ENCODE measurements at regions not wholly inside any gene's neighbourhood (a gene's known extent, or its start where the extent isn't known, plus 50 kb on each side); places are given as distances from the start of the nearest gene placed in this dataset.
"Not testable (repeated sequence)": the region's sequence is repeated elsewhere in the genome, so short reads cannot be mapped to it uniquely, and the experiment has no call there.

- DNase-seq (ENCODE audit: low read depth, low spot score): not testable (repeated sequence)
Observed at GRCh38 chr5:97234380-97234779, 51.3 kb upstream of the RIOK2 start.

GRCh38 chr5:97242341-97242740, 59.3 kb upstream of the RIOK2 start:
- no peak for DNase-seq (ENCODE audit: low read depth, low spot score)
- in situ Hi-C loops (cut with HindIII; ENCODE audit: low pct_unique_long_range_greater_than_20kb, low sequenced_read_pairs): no loop called here

More at GRCh38 chr5:97234380-97234779, 51.3 kb upstream of the RIOK2 start:
- in situ Hi-C loops (cut with HindIII; ENCODE audit: low pct_unique_long_range_greater_than_20kb, low sequenced_read_pairs): not testable (repeated sequence)

- in situ Hi-C loops (cut with HindIII; ENCODE audit: low pct_unique_long_range_greater_than_20kb, low sequenced_read_pairs): no loop called here
- no peak for DNase-seq (ENCODE audit: low read depth, low spot score)
Observed at GRCh38 chr5:97243353-97243752, 60.3 kb upstream of the RIOK2 start.

GRCh38 chr5:97245386-97245785, 62.3 kb upstream of the RIOK2 start:
- in situ Hi-C loops (cut with HindIII; ENCODE audit: low pct_unique_long_range_greater_than_20kb, low sequenced_read_pairs): no loop called here

GRCh38 chr5:97250113-97250512, 67.1 kb upstream of the RIOK2 start:
- in situ Hi-C loops (cut with HindIII; ENCODE audit: low pct_unique_long_range_greater_than_20kb, low sequenced_read_pairs): no loop called here
- DNase-seq (ENCODE audit: low read depth, low spot score): no peak

More at GRCh38 chr5:97245386-97245785, 62.3 kb upstream of the RIOK2 start:
- no peak for DNase-seq (ENCODE audit: low read depth, low spot score)

- no peak for DNase-seq (ENCODE audit: low read depth, low spot score)
- in situ Hi-C loops (cut with HindIII; ENCODE audit: low pct_unique_long_range_greater_than_20kb, low sequenced_read_pairs): no loop called here
Observed at GRCh38 chr5:97266076-97266475, 83.0 kb upstream of the RIOK2 start.

- DNase-seq (ENCODE audit: low read depth, low spot score): no peak
- in situ Hi-C loops (cut with HindIII; ENCODE audit: low pct_unique_long_range_greater_than_20kb, low sequenced_read_pairs): no loop called here
Observed at GRCh38 chr5:97266576-97266975, 83.5 kb upstream of the RIOK2 start.

GRCh38 chr5:97267767-97268166, 84.7 kb upstream of the RIOK2 start:
- in situ Hi-C loops (cut with HindIII; ENCODE audit: low pct_unique_long_range_greater_than_20kb, low sequenced_read_pairs): no loop called here
- DNase-seq (ENCODE audit: low read depth, low spot score): no peak

GRCh38 chr5:97276474-97277120, 93.5 kb upstream of the RIOK2 start:
- in situ Hi-C loops (cut with HindIII; ENCODE audit: low pct_unique_long_range_greater_than_20kb, low sequenced_read_pairs): no loop called here
- DNase-seq (ENCODE audit: low read depth, low spot score): no peak

GRCh38 chr5:97281257-97281656, 98.2 kb upstream of the RIOK2 start:
- in situ Hi-C loops (cut with HindIII; ENCODE audit: low pct_unique_long_range_greater_than_20kb, low sequenced_read_pairs): no loop called here
- no peak for DNase-seq (ENCODE audit: low read depth, low spot score)

GRCh38 chr5:97297063-97297703, 114.1 kb upstream of the RIOK2 start:
- in situ Hi-C loops (cut with HindIII; ENCODE audit: low pct_unique_long_range_greater_than_20kb, low sequenced_read_pairs): no loop called here
- DNase-seq (ENCODE audit: low read depth, low spot score): peak; percentile 63

GRCh38 chr5:97297704-97298091, 114.7 kb upstream of the RIOK2 start:
- no peak for DNase-seq (ENCODE audit: low read depth, low spot score)
- in situ Hi-C loops (cut with HindIII; ENCODE audit: low pct_unique_long_range_greater_than_20kb, low sequenced_read_pairs): no loop called here

GRCh38 chr5:97301181-97301580, 118.1 kb upstream of the RIOK2 start:
- DNase-seq (ENCODE audit: low read depth, low spot score); in situ Hi-C loops (cut with HindIII; ENCODE audit: low pct_unique_long_range_greater_than_20kb, low sequenced_read_pairs): not testable (repeated sequence)

- in situ Hi-C loops (cut with HindIII; ENCODE audit: low pct_unique_long_range_greater_than_20kb, low sequenced_read_pairs): no loop called here
- no peak for DNase-seq (ENCODE audit: low read depth, low spot score)
Observed at GRCh38 chr5:97338729-97339128, 155.7 kb upstream of the RIOK2 start.

- in situ Hi-C loops (cut with HindIII; ENCODE audit: low pct_unique_long_range_greater_than_20kb, low sequenced_read_pairs): no loop called here
- DNase-seq (ENCODE audit: low read depth, low spot score): no peak
Observed at GRCh38 chr5:97355775-97356174, 172.7 kb upstream of the RIOK2 start.

- in situ Hi-C loops (cut with HindIII; ENCODE audit: low pct_unique_long_range_greater_than_20kb, low sequenced_read_pairs): no loop called here
- DNase-seq (ENCODE audit: low read depth, low spot score): no peak
Observed at GRCh38 chr5:97363577-97363976, 180.5 kb upstream of the RIOK2 start.

GRCh38 chr5:97364731-97365130, 181.7 kb upstream of the RIOK2 start:
- in situ Hi-C loops (cut with HindIII; ENCODE audit: low pct_unique_long_range_greater_than_20kb, low sequenced_read_pairs): no loop called here
- DNase-seq (ENCODE audit: low read depth, low spot score): no peak

GRCh38 chr5:97365163-97365845, 182.3 kb upstream of the RIOK2 start:
- in situ Hi-C loops (cut with HindIII; ENCODE audit: low pct_unique_long_range_greater_than_20kb, low sequenced_read_pairs): no loop called here
- no peak for DNase-seq (ENCODE audit: low read depth, low spot score)

- in situ Hi-C loops (cut with HindIII; ENCODE audit: low pct_unique_long_range_greater_than_20kb, low sequenced_read_pairs): no loop called here
- DNase-seq (ENCODE audit: low read depth, low spot score): no peak
Observed at GRCh38 chr5:97365918-97366317, 182.9 kb upstream of the RIOK2 start.

All from SK-MEL-5 (cell line).